Vagina (tissue), 2 donors: ENCODE measurements at regions not wholly inside any gene's neighbourhood (a gene's known extent, or its start where the extent isn't known, plus 50 kb on each side); places are given as distances from the start of the nearest gene placed in this dataset.

Experiments
- DNase-seq, 2 donors: peaks; one replicate each; pipeline ENCODE4 v3.0.0-alpha.2; 2017; ENCODE audit errors: extremely low spot score in 2 of 2
- H3K27ac ChIP-seq: fragments of 200-600 bp; sonication (generic); one replicate; pipeline ENCODE4 v1.5.1; 2019
- H3K27me3 ChIP-seq: fragments of 200-600 bp; sonication (generic); one replicate; pipeline ENCODE4 v1.5.1; 2019
- H3K36me3 ChIP-seq, 2 donors: fragments of 200-600 bp; sonication (generic); one replicate each; pipeline ENCODE4 v1.5.1; 2017 to 2019
- H3K4me1 ChIP-seq: fragments of 200-600 bp; sonication (generic); one replicate; pipeline ENCODE4 v1.5.1; 2019
- H3K4me3 ChIP-seq, 2 donors: fragments of 200-600 bp; sonication (generic); 1 replicate in 1 of 2; 2 replicates in 1 of 2; pipeline ENCODE4 v1.5.1; 2016 to 2019
- H3K9me3 ChIP-seq: fragments of 200-600 bp; sonication (generic); one replicate; pipeline ENCODE4 v1.5.1; 2019
- CTCF ChIP-seq, 3 experiments: fragments of 450-650 bp in 2 of 3; fragments of 200-600 bp in 1 of 3; sonication (generic) in 1 of 3; IDR thresholded peaks; one replicate each; pipeline ENCODE4 v1.5.1; 2017 to 2019; ENCODE audit warnings: antibody characterized with exemption in 3 of 3, mild to moderate bottlenecking in 2 of 3, moderate library complexity in 2 of 3
- POLR2A ChIP-seq, 2 donors: fragments of 450-650 bp; IDR thresholded peaks; one replicate each; pipeline ENCODE4 v1.6.1; 2017; ENCODE audit warnings: antibody characterized with exemption in 2 of 2, mild to moderate bottlenecking in 2 of 2, moderate library complexity in 2 of 2
- POLR2AphosphoS5 ChIP-seq, 2 donors: sonication (generic); formaldehyde crosslinking; IDR thresholded peaks; one replicate each; pipeline ENCODE4 v1.9.0; 2017; ENCODE audit warnings: antibody characterized with exemption in 2 of 2, mild to moderate bottlenecking in 2 of 2, low read depth in 1 of 2; ENCODE audit not compliant: insufficient read depth in 1 of 2
- intact Hi-C: fragments of 100-400 bp; cut with DNase I; formaldehyde crosslinking; loops from one replicate; pipeline ENCODE4 v1.15.1; 2023

DNA sequence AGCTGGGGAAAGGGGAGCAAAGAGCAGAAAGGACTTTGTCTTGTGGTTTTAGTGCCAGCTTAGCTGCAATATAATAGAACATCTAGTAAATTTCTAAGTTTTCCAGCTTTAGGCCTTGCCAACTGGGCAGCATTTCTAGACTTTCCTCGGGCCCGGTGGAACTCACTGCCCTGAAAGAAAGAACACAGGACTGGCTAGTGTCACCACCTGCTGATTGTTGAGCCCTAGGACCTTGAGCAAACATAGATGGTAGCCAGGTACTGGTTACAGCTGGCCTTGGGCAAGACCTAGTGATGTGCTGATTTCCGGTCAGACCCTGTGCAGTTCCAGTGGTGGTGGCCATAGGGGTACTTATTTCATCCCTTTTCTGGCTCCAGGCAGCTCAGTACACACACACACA, 753.2 kb upstream of the B3GALT2 start:
- H3K4me3 ChIP-seq, result no peak overlapping the region
- intact Hi-C loops, result no loop called here

DNA sequence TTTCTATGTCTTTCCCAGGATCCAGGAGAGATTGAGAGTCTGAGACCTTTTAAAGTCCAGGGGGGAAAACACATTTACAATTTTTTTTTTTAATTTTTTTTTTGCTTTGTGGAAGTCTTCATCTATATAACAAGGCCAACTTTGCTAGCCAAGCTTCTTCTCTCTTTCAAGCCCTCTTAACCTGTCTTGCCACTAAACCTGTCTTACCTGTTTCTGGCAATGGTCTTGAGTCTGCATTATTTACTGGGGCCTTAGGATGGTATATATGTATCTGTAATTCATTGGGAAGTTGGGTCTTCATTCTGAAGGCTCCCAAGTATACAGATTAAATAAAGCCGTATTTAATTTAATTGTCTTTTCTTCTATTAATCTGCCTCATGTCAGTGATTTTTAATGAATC, 750.9 kb upstream of the B3GALT2 start:
- Histone ChIP-seq H3K4me3 (no peak overlapping the region), H3K27ac (no peak overlapping the region), H3K9me3 (no peaks in the 10 kb centered on the region), H3K4me1 (no peaks in the 10 kb centered on the region), H3K36me3 (no peaks in the 10 kb centered on the region), H3K27me3 (no peaks in the 10 kb centered on the region)
- intact Hi-C loops, result no loop called here
- no peak for TF ChIP-seq POLR2AphosphoS5 (IDR thresholded peaks at IDR 0.05; ENCODE audit: insufficient read depth in 1 of 2, low read depth in 1 of 2)
- TF ChIP-seq CTCF (IDR thresholded peaks at IDR 0.05), result no peak
- no peak for TF ChIP-seq POLR2A (IDR thresholded peaks at IDR 0.05)
- no peak for DNase-seq

More for the DNA sequence above, 753.2 kb upstream of the B3GALT2 start:
- H3K9me3 ChIP-seq, result no peaks in the 10 kb centered on the region
- TF ChIP-seq POLR2A (IDR thresholded peaks at IDR 0.05) (no peak), CTCF (IDR thresholded peaks at IDR 0.05) (no peak), POLR2AphosphoS5 (IDR thresholded peaks at IDR 0.05; ENCODE audit: insufficient read depth in 1 of 2, low read depth in 1 of 2) (no peak)
- DNase-seq, result no peak
- H3K4me1 ChIP-seq, result no peaks in the 10 kb centered on the region
- H3K27me3 ChIP-seq, result no peaks in the 10 kb centered on the region
- H3K27ac ChIP-seq, result no peak overlapping the region
- no peaks in the 10 kb centered on the region for H3K36me3 ChIP-seq

GRCh38 chr1:193932979-193933378, 746.6 kb upstream of the B3GALT2 start:
- Histone ChIP-seq H3K4me3 (no peak overlapping the region), H3K36me3 (no peaks in the 10 kb centered on the region), H3K9me3 (no peaks in the 10 kb centered on the region), H3K27me3 (no peaks in the 10 kb centered on the region), H3K27ac (no peak overlapping the region), H3K4me1 (no peaks in the 10 kb centered on the region)
- TF ChIP-seq POLR2AphosphoS5 (IDR thresholded peaks at IDR 0.05; ENCODE audit: insufficient read depth in 1 of 2, low read depth in 1 of 2) (no peak), CTCF (IDR thresholded peaks at IDR 0.05) (no peak), POLR2A (IDR thresholded peaks at IDR 0.05) (no peak)
- no peak for DNase-seq
- intact Hi-C loops, result no loop called here

DNA sequence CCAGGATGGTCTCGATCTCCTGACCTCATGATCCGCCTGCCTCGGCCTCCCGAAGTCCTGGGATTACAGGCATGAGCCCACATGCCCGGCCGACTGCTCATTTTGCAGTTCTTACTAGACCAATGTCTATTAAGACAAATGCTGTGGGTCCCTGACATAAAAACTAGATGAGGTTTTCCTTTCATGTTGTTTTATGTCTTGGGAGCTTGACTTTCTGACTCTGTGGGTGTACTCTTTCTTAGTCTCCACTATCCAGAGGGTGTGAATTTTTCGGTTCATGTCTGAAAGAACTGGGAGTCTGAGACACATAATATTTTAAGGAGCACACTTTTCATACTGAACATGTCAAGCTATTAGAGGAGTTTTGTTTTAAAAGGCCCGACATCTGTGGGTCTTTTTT, 744.9 kb upstream of the B3GALT2 start:
- no peaks in the 10 kb centered on the region for H3K9me3 ChIP-seq
- H3K4me3 ChIP-seq, result no peak overlapping the region
- H3K4me1 ChIP-seq, result no peaks in the 10 kb centered on the region
- no peak for TF ChIP-seq CTCF (IDR thresholded peaks at IDR 0.05)
- TF ChIP-seq POLR2AphosphoS5 (IDR thresholded peaks at IDR 0.05; ENCODE audit: insufficient read depth in 1 of 2, low read depth in 1 of 2), result no peak
- TF ChIP-seq POLR2A (IDR thresholded peaks at IDR 0.05), result no peak
- intact Hi-C loops, result no loop called here
- H3K36me3 ChIP-seq, result no peaks in the 10 kb centered on the region
- no peak overlapping the region for H3K27ac ChIP-seq
- H3K27me3 ChIP-seq, result no peaks in the 10 kb centered on the region
- no peak for DNase-seq

DNA sequence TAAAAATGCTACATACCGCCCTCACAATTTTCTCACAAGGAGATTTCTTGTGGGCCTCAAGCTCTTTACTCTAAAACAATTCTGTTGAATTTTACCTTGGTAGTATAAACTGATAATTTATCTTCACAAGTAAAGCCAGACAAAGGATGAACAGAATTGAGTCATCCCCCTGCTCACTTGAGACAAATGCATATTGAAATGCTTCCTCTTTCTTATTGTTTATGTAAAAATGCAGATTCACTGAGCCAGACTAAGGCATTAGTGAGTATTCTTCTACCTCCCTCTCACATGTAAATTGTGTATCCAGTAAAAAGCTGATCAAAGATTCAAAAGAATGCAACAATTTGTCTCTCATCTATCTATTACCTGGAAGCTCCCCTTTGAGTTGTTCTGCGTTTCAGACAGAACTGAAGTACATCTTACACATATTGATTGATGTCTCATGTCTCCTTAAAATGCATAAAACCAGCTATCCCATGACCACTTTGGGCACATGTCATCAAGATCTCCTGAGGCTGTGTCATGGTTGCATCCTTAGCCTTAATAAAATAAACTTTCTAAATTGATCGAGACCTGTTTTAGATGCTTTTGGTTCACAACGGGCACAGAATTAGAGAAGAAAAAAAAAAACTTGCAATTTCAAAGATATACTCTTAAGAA, 743.1 kb upstream of the B3GALT2 start:
- H3K4me1 ChIP-seq, result no peaks in the 10 kb centered on the region
- H3K9me3 ChIP-seq, result no peaks in the 10 kb centered on the region
- DNase-seq, result no peak
- no peak for TF ChIP-seq CTCF (IDR thresholded peaks at IDR 0.05)
- no peak for TF ChIP-seq POLR2A (IDR thresholded peaks at IDR 0.05)
- no peak for TF ChIP-seq POLR2AphosphoS5 (IDR thresholded peaks at IDR 0.05; ENCODE audit: insufficient read depth in 1 of 2, low read depth in 1 of 2)
- intact Hi-C loops, result no loop called here
- H3K4me3 ChIP-seq, result no peak overlapping the region
- no peak overlapping the region for H3K27ac ChIP-seq
- H3K27me3 ChIP-seq, result no peaks in the 10 kb centered on the region
- H3K36me3 ChIP-seq, result no peaks in the 10 kb centered on the region
